Adrenal gland (tissue), 9 donors: ENCODE measurements at regions not wholly inside any gene's neighbourhood (a gene's known extent, or its start where the extent isn't known, plus 50 kb on each side); places are given as distances from the start of the nearest gene placed in this dataset.

Source experiments
- DNase-seq, 7 donors: peaks; one replicate each; pipeline ENCODE4 v3.0.0-alpha.2; 2019 to 2020
- H3K27ac ChIP-seq, 5 donors: fragments of 200-600 bp; sonication (generic) in 4 of 5; 1 replicate in 3 of 5; 2 replicates in 2 of 5; pipeline versions ENCODE4 v1.5.1 to v1.8.0; 2016 to 2020; ENCODE audit warnings: mild to moderate bottlenecking in 1 of 5
- H3K27me3 ChIP-seq: fragments of 200-600 bp; 2 replicates; pipeline ENCODE4 v1.8.0; 2021
- H3K36me3 ChIP-seq, 2 donors: fragments of 200-600 bp; replicated peaks in 1 of 2; 1 replicate in 1 of 2; 2 replicates in 1 of 2; pipeline versions ENCODE4 v1.5.1 to v1.8.0; 2018 to 2022
- H3K4me1 ChIP-seq, 2 donors: fragments of 200-600 bp; replicated peaks in 1 of 2; 1 replicate in 1 of 2; 2 replicates in 1 of 2; pipeline versions ENCODE4 v1.5.1 to v1.8.0; 2018 to 2021
- H3K4me3 ChIP-seq, 4 donors: fragments of 200-600 bp; sonication (generic) in 3 of 4; one replicate each; pipeline ENCODE4 v1.5.1; 2016 to 2018
- H3K9me3 ChIP-seq, 3 donors: fragments of 200-600 bp; sonication (generic) in 1 of 3; replicated peaks in 1 of 3; 1 replicate in 2 of 3; 2 replicates in 1 of 3; pipeline versions ENCODE4 v1.5.1 to v1.8.0; 2016 to 2021
- CTCF ChIP-seq, 6 experiments: fragments of 450-650 bp in 4 of 6; fragments of 200-600 bp in 2 of 6; sonication (generic) in 1 of 6; IDR thresholded peaks; 1 replicate in 5 of 6; 2 replicates in 1 of 6; pipeline versions ENCODE4 v1.5.1 to v1.8.0; 2016 to 2021; ENCODE audit warnings: antibody characterized with exemption in 6 of 6, mild to moderate bottlenecking in 2 of 6, moderate library complexity in 1 of 6
- POLR2A ChIP-seq, 2 donors: fragments of 450-650 bp; IDR thresholded peaks; one replicate each; pipeline ENCODE4 v1.6.1; 2017; ENCODE audit warnings: antibody characterized with exemption in 2 of 2, mild to moderate bottlenecking in 2 of 2, moderate library complexity in 1 of 2
- WGBS, 4 donors: extraction: QIAGEN DNeasy Blood & Tissue Kit in 2 of 4; methylation state at CpG; one replicate each; pipeline versions ENCODE4 v1.1.5 to v1.1.7; 2013 to 2017; 5-methylcytosine and 5-hydroxymethylcytosine counted together
- intact Hi-C, 2 donors: fragments of 100-400 bp; cut with DNase I; formaldehyde crosslinking; loops; one replicate each; pipeline versions ENCODE4 v1.14.1 to v1.15.0; 2022 to 2023
- donor health status: healthy with polysubstance abuse.
- donor health status: Bipolar disorder and iron deficiency.
- donor health status: DM: yes; HTN: yes; CAD: no.
- donor health status: DM: no; HTN: no; CAD: no.
- donor health status: DM: no; HTN: no; CAD: no.

GRCh38 chr11:112584672-112585071 is 324.0 kb upstream of the PLET1 start:
- 82 to 88% (median 86%) methylated on average over 4 of the region's 4 CpGs for WGBS, 4 donors
- H3K4me3 ChIP-seq: no peak overlapping the region
- TF ChIP-seq POLR2A (IDR thresholded peaks at IDR 0.05) (no peak), CTCF (IDR thresholded peaks at IDR 0.05) (no peak)
- no peaks in the 10 kb centered on the region for H3K27me3 ChIP-seq
- H3K9me3 ChIP-seq: no peaks in the 10 kb centered on the region
- intact Hi-C loops: loop anchor here (10.0 kb wide), 2 partner anchors 530 to 700 kb away; no protein-coding TSS in a partner anchor
- DNase-seq: no peak
- H3K27ac ChIP-seq: no peak overlapping the region
- no peaks in the 10 kb centered on the region for H3K36me3 ChIP-seq
- peaks cover 0 to 20% of the 10 kb centered on the region in 2 donors for H3K4me1 ChIP-seq

- no peak overlapping the region for H3K27ac ChIP-seq
- DNase-seq: no peak
- intact Hi-C loops: loop anchor here (10.0 kb wide), 2 partner anchors 527 to 697 kb away; no protein-coding TSS in a partner anchor
- H3K4me3 ChIP-seq: no peak overlapping the region
- H3K9me3 ChIP-seq: no peaks in the 10 kb centered on the region
- WGBS, 4 donors: 55 to 69% (median 64%) methylated on average over 4 to 5 of the region's 5 CpGs
- H3K27me3 ChIP-seq: no peaks in the 10 kb centered on the region
- no peaks in the 10 kb centered on the region for H3K4me1 ChIP-seq
- TF ChIP-seq POLR2A (IDR thresholded peaks at IDR 0.05): no peak
- TF ChIP-seq CTCF (IDR thresholded peaks at IDR 0.05): no peak
- H3K36me3 ChIP-seq: no peaks in the 10 kb centered on the region
These were observed 327.0 kb upstream of the PLET1 start for GRCh38 chr11:112587664-112588063.

GRCh38 chr11:112588252-112588694 is 327.6 kb upstream of the PLET1 start:
- intact Hi-C loops: loop anchor here (10.0 kb wide), 2 partner anchors 527 to 697 kb away; no protein-coding TSS in a partner anchor

GRCh38 chr11:112589155-112589554 is 328.5 kb upstream of the PLET1 start:
- Histone ChIP-seq H3K4me3 (no peak overlapping the region), H3K36me3 (no peaks in the 10 kb centered on the region), H3K27me3 (no peaks in the 10 kb centered on the region), H3K27ac (no peak overlapping the region), H3K9me3 (no peaks in the 10 kb centered on the region), H3K4me1 (no peaks in the 10 kb centered on the region)
- no peak for DNase-seq
- no peak for TF ChIP-seq CTCF (IDR thresholded peaks at IDR 0.05)
- no peak for TF ChIP-seq POLR2A (IDR thresholded peaks at IDR 0.05)
- intact Hi-C loops: loop anchor here (10.0 kb wide), 2 partner anchors 526 to 696 kb away; no protein-coding TSS in a partner anchor
- 66 to 88% (median 73%) methylated on average over 3 of the region's 3 CpGs for WGBS, 4 donors

More at GRCh38 chr11:112588252-112588694, 327.6 kb upstream of the PLET1 start:
- TF ChIP-seq CTCF (IDR thresholded peaks at IDR 0.05) (peak; percentile 61 to 85 (median 72)), POLR2A (IDR thresholded peaks at IDR 0.05) (no peak)
- no peaks in the 10 kb centered on the region for H3K4me1 ChIP-seq
- H3K27me3 ChIP-seq: no peaks in the 10 kb centered on the region
- H3K4me3 ChIP-seq: no peak overlapping the region
- no peaks in the 10 kb centered on the region for H3K9me3 ChIP-seq
- H3K27ac ChIP-seq: no peak overlapping the region
- no peaks in the 10 kb centered on the region for H3K36me3 ChIP-seq
- WGBS, 4 donors: 13 to 18% (median 15%) methylated on average over 5 of the region's 5 CpGs
- DNase-seq: peak; percentile 56 to 92 (median 77)
